ENCODE measurements at regions not wholly inside any gene's neighbourhood (a gene's known extent, or its start where the extent isn't known, plus 50 kb on each side); places are given as distances from the start of the nearest gene placed in this dataset.
A peak's percentile ranks its signal among the peaks of the same experiment; 100 is the strongest.
"Not testable (repeated sequence)": the region's sequence is repeated elsewhere in the genome, so short reads cannot be mapped to it uniquely, and the experiment has no call there.

- DNase-seq, result not testable (repeated sequence)
Measured at GRCh38 chr12:60801166-60801565, 1205.3 kb downstream of the SLC16A7 start.

DNA sequence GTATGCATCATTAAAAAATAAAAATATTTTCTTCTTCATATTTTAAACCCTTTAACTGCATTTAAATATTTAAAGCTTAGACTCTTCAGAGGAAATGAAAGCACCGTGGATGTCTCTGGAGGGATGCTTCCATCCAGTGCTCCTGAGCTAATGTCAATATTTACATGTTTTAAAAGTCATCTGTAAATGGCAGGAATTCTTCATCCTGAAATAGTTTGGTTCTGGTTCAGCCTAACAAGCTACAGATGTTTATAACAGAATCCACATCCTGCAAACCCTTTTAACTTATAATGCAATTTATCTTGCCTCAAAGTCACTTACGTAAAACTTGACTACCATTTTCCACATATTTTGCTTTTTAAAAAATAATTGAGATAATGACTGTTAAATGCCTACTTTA, 1207.3 kb downstream of the SLC16A7 start:
- DNase-seq, result no peak

DNA sequence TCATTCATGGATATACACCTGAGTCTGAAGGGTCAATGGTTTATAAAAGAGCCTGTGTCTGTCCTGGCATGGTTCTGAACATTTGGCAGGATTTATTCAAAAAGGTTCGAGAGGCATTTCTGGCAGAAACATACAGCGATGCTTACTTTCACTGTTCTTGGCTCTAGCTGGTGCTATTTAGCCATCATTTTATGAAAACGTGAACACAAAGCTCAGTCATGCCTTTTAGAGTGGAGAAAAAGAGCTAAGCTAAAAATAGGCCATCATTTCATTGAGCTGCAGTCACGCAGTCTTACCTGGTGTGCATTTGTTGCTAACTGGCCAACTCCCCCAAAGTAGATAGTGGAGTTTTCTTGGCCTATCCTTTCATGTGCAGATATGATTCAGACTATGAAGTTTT, 1209.5 kb downstream of the SLC16A7 start:
- DNase-seq, result no peak

- DNase-seq, result no peak
Measured at GRCh38 chr12:60819794-60820193, 1224.0 kb downstream of the SLC16A7 start.

- no peak for DNase-seq
Measured at GRCh38 chr12:60822580-60822979, 1226.8 kb downstream of the SLC16A7 start.

GRCh38 chr12:60830381-60830780, 1234.6 kb downstream of the SLC16A7 start:
- no peak for DNase-seq

GRCh38 chr12:60832290-60832689, 1236.5 kb downstream of the SLC16A7 start:
- no peak for DNase-seq

- no peak for DNase-seq
Measured at GRCh38 chr12:60834372-60834771, 1238.5 kb downstream of the SLC16A7 start.

DNA sequence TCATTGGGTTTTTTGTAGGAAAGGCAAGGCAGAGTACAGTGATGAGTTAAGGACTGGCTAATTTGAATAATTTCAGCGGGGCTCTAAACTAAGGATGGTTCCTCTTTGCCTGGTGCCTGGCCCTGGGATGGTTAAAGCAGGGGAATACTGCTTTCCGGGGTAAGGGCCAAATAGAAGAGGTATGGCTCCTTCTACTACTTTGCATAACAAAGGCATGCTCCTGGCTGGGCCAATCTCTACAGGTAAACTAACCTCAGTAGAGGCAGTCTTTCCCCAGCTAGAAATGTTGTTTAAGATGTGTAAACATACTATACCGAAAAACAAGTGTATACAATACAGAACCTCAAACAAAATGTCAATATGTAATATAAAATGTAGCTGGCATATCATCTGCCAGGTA, 1239.0 kb downstream of the SLC16A7 start:
- no peak for DNase-seq

- DNase-seq, result no peak
Measured at GRCh38 chr12:60836651-60837050, 1240.8 kb downstream of the SLC16A7 start.

- no peak for DNase-seq
Measured at GRCh38 chr12:60842181-60842580, 1246.4 kb downstream of the SLC16A7 start.

DNA sequence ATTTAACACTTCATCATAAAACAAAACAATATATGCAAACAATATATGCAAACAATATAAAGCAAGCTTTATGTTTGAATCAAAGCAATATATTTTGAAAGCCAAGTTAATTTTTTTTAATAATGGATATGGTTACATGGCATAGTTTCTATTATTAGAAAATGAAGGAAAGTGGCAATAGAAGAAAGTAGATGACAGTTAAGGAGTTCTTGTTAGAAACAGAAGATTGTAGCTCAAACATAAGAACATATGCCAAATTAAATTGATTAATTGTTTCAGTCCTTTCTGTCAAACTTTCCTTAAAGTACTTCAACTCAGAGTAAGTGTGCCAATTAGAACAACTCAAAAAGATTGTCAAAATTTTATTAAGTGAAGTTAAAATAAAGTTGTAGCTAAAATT, 1248.3 kb downstream of the SLC16A7 start:
- no peak for DNase-seq

- no peak for DNase-seq
Measured at GRCh38 chr12:60844875-60845274, 1249.0 kb downstream of the SLC16A7 start.

- DNase-seq, result no peak
Measured at GRCh38 chr12:60845696-60846095, 1249.9 kb downstream of the SLC16A7 start.

- no peak for DNase-seq
Measured at GRCh38 chr12:60847281-60847680, 1251.5 kb downstream of the SLC16A7 start.

DNA sequence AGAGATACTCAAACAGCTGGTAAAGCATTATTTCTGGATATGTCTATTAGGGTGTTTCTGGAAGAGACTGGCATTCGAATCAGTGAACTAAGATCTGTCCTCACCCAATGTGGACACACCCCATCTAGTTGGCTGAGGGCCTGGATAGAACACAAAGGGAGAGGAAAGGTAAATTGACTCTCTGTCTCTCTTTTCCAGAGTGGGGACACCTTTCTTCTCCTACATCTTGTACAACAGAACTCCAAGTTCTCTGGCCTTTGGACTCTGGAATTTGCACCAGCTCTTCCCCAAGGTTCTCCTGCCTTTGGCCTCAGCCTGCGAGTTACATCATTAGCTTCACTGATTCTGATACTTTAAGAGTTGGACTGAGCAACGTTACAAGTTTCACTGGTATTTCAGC, 1253.9 kb downstream of the SLC16A7 start:
- DNase-seq, result no peak

DNA sequence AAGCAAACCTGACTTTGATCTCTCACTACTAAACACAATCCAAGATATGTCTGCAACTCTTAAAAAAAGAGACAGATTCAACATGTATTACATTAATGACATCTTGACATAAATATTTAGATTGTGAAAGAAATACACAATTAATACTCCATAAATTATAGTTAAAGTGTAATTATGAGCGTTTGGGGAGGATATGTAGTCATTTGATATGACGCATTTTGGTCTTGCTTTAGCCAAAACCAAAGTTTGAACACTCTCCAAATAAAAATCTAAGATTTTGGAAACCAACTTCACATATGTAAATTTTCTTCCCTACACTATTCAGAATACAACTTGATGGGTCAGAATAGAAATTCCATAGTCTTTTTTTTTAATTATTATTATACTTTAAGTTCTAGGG, 1257.6 kb downstream of the SLC16A7 start:
- no peak for DNase-seq

DNA sequence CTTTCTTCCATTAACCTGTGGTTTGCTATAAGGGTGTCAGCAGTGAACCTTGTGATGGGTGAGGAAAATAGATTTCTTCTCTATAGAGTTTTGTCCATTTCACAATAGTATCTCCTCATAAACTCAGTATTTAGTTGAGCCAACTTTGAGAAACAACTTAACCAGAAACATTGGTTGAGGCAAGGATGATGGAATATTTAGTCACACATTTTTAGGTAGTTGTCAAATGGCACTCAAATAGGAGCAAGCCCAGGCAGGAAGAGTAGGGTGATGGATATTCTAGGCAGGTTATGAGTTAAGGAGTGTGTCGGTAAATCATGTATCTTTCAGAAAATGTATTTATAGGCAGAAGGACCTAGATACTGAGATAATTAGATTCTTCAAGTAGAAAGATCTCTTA, 1267.6 kb downstream of the SLC16A7 start:
- no peak for DNase-seq

DNA sequence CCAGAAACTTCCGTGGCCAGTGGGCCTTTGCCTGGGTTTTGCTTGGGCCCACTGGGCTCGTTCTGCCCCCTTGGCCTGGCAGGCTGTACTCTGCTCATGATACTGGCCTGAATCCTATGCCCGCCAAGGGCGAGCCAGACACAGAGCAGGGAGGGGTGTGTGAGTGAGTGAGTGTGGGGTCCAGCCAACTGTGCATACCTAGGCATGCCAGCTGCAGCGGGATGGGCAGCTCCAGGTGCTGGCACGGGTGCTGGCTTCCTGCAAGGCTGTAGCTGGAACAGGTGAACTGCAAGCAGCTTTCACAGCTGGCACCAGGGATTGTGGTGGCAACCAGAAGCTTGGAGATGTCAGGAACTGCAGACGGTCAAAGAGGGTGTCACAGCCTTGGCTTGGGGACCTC, 1276.4 kb downstream of the SLC16A7 start:
- DNase-seq, result no peak

DNA sequence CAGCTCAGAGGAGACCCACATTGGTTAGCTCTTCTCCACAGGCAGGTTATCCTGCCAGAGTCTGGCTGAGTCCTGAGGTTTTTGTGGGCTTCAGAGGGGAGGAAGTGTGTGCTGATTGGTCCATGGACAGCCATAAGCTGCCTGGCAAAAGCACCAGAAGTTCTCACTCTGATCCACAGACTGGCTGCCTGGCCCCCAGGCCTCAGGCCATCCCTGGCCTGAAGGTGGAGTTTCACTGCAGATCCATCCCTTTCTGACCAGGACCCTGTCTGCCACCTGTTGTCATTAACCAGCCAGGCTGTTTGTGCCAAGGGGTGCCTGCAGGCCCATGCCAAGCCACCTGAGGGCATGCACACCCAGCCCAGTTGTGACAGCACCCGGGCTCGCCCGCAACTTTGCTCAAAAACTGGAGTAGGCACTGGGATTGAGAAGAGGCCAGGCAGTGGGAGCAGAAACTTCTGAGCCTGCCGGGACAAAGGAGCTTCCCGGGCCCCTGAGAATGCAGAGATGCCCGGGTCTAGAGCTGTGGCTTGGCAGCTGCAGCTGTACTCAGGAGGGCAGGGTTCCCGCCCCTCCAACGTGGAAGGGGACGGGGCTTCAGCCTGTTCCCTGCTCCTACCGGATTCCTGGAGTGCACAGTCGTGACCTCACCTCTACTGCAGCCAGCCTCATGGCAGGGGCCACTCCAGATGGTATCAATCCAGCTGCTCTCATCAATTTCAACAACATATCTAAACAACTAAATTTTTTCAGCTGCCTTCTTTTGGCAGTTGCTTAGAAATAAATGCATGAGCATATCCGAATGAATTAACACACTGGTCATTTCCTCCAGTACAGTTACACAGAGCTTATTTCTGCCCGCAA, 1277.3 kb downstream of the SLC16A7 start:
- DNase-seq, result no peak

DNA sequence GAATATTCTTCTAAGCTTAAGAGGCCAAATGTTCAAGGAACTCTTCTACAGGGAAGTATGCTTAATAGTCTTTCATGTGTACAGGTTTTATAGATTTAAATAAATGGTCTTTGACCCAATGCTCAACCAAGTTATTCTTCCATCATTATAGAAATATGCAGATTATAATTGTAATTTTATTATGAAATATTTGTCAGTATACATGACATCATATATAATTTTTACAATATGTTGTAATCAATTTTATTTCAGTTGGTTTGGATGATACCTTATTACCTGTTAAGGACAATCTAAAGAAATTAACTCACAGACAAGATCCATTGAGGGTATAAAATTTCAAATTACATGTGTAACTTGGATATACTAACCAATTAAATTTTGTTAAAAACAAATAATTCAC, 1278.3 kb downstream of the SLC16A7 start:
- DNase-seq, result no peak

DNA sequence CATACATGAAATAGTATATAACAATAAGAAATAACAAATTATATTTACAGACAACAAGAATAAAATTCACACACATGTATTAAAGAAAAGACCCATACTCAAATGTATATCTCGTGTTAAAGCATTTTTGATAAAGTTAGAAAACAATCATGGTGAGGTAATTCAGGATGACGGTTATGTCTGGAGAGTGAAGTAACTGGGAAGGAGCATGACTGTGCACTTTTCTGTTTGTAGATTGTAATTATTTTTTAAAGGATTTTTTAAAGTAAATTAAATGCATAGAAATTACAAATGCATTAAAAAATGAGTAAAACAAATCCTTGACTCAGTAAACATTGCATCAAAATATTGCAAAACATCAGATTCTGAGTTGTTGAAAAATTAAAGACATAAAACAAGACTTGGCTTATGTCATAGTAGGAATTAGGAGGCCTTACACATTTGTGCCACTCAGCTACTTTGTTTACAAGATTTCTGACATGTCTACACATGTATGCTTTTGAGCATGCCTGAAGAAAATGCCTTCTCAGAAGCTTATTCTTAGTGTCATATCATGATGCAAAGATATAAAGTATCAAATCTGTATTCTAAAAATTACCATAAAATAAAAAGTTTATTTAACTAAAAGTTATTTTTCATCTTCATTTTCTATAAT, 1325.1 kb downstream of the SLC16A7 start:
- DNase-seq, result no peak

DNA sequence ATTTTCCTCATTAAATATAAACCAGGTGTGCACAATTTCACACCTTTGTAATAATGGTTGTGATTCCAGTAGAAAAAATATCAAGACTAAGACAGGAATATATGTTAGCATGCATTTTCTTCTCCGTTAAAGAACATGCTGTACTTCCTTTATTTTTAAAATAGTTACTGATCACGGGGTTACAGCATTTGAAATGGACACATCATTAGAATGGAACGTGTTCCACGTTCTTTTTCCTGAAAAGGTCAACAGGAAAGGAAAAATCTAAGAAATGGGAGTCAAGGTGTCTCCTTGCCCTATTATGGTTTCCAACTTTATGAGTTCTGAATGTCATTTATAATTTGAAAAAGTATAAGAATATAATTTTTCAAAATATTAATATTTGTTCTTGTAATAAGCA, 1325.7 kb downstream of the SLC16A7 start:
- no peak for DNase-seq

- DNase-seq, result peak; percentile 4 to 68
Measured at GRCh38 chr12:60926256-60926655, 1330.4 kb downstream of the SLC16A7 start.

DNA sequence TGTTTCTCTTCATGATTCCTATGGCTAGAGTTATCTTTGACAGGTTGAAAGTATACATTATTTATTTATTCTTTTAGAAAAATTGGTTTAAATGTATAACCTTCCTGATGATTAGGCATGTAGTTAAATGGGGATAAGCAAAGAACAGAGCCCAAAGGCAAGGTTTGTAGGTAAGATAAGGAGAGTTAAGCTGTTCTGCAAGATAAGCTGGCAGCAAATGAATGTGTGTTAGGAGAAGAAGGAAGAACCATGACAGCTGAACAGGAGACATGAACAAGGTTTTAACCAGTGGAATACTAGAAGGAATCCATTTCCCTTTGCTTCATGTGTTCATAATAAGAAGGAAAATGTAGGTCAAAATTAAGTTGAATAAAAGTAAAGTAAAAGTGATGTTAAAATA, 1330.1 kb upstream of the USP15 start:
- DNase-seq, result no peak

Data from NCI-H524 (cell line).